Breast epithelium (tissue), 3 donors: ENCODE measurements at regions not wholly inside any gene's neighbourhood (a gene's known extent, or its start where the extent isn't known, plus 50 kb on each side); places are given as distances from the start of the nearest gene placed in this dataset.

Experiments
- POLR2A ChIP-seq: fragments of 450-650 bp; IDR thresholded peaks from one replicate; pipeline ENCODE4 v1.6.1; 2016; ENCODE audit warnings: antibody characterized with exemption, mild to moderate bottlenecking, moderate library complexity
- POLR2AphosphoS5 ChIP-seq, 3 donors: sonication (generic); formaldehyde crosslinking; IDR thresholded peaks; one replicate each; pipeline ENCODE4 v1.6.1; 2017; ENCODE audit warnings: antibody characterized with exemption in 3 of 3
- TF ChIP-seq, protein P1 (sequence below), 3 donors: fragments of 450-650 bp; IDR thresholded peaks; one replicate each; pipeline ENCODE4 v1.5.1; 2016 to 2017; ENCODE audit warnings: antibody characterized with exemption in 3 of 3, mild to moderate bottlenecking in 3 of 3, moderate library complexity in 3 of 3

DNA sequence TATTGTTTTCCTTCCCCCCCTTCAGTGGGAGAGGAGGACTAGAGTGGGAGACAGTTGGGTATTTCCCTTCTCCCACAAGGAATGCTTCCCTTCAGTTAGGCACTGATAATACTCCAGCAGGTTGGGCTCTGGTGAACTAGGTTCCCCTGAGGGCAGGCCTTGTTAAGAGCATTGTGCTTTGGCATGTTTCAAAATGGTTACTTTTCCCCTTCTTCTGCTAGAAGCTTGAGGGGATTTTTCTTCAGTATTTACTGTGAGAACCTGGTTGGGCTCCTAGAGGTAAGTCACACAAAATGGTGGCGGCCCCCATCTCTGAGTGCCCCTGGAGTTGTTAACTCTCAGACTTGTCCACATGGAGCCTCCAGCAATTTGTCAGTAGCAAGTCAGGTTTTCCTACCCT lies 156.2 kb downstream of the CYB561 start:
- TF ChIP-seq, protein P1, sequence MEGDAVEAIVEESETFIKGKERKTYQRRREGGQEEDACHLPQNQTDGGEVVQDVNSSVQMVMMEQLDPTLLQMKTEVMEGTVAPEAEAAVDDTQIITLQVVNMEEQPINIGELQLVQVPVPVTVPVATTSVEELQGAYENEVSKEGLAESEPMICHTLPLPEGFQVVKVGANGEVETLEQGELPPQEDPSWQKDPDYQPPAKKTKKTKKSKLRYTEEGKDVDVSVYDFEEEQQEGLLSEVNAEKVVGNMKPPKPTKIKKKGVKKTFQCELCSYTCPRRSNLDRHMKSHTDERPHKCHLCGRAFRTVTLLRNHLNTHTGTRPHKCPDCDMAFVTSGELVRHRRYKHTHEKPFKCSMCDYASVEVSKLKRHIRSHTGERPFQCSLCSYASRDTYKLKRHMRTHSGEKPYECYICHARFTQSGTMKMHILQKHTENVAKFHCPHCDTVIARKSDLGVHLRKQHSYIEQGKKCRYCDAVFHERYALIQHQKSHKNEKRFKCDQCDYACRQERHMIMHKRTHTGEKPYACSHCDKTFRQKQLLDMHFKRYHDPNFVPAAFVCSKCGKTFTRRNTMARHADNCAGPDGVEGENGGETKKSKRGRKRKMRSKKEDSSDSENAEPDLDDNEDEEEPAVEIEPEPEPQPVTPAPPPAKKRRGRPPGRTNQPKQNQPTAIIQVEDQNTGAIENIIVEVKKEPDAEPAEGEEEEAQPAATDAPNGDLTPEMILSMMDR (IDR thresholded peaks at IDR 0.05), result no peak
- TF ChIP-seq POLR2A (no peak), POLR2AphosphoS5 (IDR thresholded peaks at IDR 0.05) (no peak)
